ENCODE measurements at regions not wholly inside any gene's neighbourhood (a gene's known extent, or its start where the extent isn't known, plus 50 kb on each side); places are given as distances from the start of the nearest gene placed in this dataset.

DNA sequence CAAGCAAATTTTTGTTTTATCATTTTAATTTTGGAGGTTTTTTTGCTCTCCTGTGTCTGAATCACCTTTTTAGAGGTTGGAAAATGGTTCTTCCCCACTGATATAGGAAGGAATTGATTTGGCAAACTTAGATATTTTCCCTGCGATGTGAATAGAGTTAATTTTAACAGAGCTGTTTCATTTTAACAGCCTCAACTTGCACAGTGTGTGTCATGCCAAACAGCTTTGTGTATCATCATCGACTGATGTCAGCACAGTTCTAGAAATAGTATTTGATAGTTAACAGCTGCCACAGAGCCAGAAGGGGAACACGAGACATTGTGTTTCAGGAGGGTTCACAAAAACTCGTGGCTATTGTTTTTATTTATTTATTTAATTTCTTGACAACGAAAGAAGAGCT is 243.1 kb upstream of the FOXN3 start:
- DNase-seq (ENCODE audit: low read depth) = peak; percentile 31

DNA sequence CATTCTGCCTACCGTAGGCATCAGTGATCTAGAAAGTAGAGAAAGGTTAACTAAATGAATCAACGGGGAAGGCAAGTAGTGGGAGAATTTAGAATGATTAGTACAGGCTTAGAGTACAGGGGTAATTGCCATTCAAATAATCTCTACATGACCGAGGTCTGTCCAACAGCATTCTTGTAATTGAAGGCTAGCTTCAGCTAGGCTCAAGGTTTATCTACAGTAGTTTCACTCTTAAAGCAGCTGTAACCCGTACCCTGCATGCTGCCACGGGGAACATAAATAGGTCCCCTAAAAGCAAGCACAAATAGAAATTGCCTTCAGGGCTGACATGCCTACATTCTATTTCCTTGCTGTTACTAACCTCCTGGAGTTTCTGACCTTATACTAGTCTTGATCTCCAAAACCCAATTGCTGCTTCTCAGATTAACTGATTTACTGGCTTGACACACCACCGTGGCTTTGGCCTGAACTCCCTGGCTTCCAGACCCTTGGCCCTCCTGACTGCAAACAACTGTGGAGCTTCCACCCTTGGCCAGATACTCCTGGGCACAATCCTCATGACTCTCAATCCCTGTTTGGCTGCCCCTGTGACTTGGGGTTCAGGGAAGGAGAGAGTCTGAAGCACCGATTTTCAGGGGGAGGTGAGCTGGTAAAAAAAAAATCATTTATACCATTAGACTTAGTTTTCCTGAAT is 242.1 kb upstream of the FOXN3 start:
- DNase-seq (ENCODE audit: low read depth) = no peak

GRCh38 chr14:89657014-89657413 is 240.0 kb upstream of the FOXN3 start:
- no peak for DNase-seq (ENCODE audit: low read depth)

GRCh38 chr14:89654998-89655397 is 238.0 kb upstream of the FOXN3 start:
- DNase-seq (ENCODE audit: low read depth) = no peak

DNA sequence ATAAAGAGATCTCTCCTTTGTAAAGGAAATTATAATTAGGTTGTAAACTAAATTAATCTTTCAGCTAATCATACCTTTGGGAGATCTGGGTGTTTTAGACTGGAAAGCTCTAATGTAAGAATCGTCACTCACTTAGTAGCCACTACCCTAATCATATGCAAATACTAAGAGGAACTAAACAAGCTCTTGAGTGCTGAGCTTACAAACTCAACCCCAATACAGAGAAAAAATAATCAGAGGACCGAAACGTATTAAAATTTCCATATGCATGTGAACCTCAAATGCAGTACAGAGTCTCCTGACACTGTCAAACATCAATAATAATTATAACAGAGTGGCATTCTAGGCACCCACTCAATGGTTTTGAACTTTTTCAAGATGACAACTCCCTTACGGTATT is 235.3 kb upstream of the FOXN3 start:
- no peak for DNase-seq (ENCODE audit: low read depth)

DNA sequence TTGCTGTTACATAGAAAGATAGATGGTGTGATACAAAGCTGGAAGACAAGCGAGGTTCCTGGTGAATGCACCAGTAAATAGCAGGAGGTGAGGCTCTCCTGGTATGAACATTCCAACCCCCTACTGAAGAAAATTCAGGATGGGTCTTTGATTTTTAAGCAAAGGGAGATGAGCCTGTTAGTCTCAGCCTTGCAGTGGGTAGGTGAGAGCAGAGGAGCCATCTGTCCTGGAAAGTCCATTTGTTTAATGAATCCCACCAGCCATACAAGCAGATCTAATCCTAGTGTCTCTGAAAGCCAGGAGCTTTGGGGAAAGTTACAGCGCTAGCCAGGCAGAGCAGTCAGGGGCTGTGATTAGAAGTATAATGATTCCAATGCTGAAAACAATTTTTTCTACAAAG is 234.8 kb upstream of the FOXN3 start:
- no peak for DNase-seq (ENCODE audit: low read depth)

DNA sequence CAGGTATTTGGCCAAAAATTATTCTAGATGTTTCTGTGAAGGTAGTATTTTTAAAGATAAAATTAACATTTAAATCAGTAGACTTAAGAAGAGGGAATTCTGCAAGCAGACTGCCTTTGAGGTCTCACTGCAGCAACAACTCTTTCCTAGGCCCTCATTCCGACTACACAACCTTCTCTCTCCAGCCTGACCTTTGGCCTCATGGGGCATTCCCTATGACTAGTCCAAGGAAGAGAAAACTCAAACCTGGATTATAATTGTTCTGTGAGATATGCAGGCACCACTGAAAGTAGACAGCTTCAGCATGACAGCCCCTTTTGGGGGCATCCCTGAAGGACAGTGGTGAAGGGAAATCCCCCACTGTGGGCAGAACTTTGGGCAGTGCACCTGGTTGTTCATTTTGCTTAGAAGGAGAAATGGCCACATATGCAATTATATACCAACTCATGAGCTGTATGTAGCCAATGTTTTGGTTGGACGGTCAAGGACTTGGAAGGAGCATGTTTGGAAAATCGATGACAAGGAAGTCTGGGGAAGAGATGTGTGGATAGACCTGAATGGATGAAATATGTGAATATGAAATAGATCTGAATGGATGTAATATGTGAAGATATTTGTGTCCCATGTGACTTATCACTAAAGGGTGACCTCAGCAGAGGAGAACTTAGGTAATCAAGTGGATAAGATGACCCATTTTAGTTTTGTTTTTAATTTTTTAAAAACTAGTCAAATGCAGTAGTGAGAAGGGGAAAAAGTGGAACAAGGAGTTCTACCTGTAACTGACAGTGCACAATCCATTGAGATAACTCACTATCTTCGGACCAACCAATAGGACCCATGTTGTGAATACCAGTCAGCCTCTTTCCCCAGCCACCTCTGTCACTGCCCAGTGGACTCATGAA is 233.3 kb upstream of the FOXN3 start:
- DNase-seq (ENCODE audit: low read depth) = no peak

GRCh38 chr14:89649451-89650075 is 232.5 kb upstream of the FOXN3 start:
- no peak for DNase-seq (ENCODE audit: low read depth)

DNA sequence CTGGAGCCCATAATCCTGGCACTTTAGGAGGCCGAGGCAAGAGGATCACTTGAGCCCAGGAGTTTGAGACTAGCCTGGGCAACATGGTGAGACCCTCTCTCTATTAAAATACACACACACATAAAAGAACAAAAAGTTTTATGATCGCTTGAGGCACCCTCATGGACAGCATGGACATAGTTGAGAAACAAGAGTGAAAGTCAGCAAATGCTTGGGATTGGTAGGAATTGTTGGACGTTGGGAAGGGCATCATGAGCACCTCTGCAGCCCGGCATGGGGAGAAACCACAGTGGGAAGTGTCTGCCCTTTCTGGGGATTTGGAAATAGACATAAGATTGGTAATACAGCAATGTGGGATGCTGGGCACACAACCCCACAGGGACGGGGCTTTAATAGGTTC is 231.9 kb upstream of the FOXN3 start:
- DNase-seq (ENCODE audit: low read depth) = no peak

GRCh38 chr14:89648510-89648909 is 231.5 kb upstream of the FOXN3 start:
- DNase-seq (ENCODE audit: low read depth) = no peak

GRCh38 chr14:89646971-89647370 is 229.9 kb upstream of the FOXN3 start:
- no peak for DNase-seq (ENCODE audit: low read depth)

- no peak for DNase-seq (ENCODE audit: low read depth)
Observed at GRCh38 chr14:89644641-89645040, 227.6 kb upstream of the FOXN3 start.

GRCh38 chr14:89641495-89642175 is 224.6 kb upstream of the FOXN3 start:
- DNase-seq (ENCODE audit: low read depth) = no peak

GRCh38 chr14:89640141-89640540 is 223.1 kb upstream of the FOXN3 start:
- no peak for DNase-seq (ENCODE audit: low read depth)

DNA sequence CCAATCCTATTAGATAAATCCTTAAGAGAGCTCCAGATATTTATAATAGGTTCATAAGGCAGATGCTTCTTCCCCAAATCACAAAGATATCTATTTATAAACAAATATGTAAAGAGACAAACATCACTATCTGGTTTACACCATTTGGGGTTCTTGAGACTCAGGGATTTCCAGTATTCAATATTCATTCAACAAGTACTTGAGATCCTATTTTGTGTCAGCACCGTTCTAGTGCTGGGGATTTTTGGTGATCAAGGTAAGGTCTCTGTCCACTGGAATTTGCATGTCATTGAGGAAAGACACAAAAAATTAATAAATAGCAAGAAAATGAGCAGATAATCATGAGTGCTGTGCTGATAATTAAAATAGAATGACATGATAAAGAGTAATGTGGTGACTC is 222.7 kb upstream of the FOXN3 start:
- no peak for DNase-seq (ENCODE audit: low read depth)

DNA sequence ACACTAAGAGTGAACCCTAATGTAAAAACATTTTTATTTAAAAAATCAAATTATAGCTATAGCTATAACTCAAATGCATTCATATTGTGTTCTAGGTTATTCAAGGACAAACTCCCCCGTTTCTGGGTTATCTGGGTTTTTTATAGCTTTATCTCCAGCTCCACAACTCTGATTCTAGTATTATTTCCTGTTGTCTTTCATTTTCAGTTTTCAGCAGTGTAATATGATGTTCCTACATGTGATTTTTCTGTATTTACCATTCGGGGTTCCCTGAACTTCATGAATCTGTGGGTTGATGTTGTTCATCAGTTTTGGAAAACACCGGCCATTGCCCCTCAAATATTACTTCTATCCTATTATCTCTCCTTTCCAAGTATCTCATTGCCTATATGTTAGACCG is 221.9 kb upstream of the FOXN3 start:
- no peak for DNase-seq (ENCODE audit: low read depth)

DNA sequence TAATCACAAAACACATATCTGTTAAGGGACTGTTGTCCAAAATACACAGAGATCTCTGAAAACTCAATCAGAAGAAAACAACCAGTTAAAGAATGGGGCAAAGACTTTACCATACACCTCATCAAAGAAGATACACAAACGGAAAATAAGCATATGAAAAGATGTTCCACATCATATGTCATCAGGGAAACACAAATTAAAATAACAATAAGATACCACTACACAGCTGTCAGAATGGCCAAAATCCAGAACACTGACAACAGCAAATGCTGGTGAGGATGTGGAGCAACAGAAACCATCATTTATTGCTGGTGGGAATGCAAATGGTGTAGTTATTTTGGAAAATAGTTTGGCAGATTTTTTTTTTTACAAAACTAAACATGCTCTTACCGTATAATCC is 220.5 kb upstream of the FOXN3 start:
- DNase-seq (ENCODE audit: low read depth) = no peak

- peak; percentile 18 for DNase-seq (ENCODE audit: low read depth)
Observed at GRCh38 chr14:89635615-89636014, 218.6 kb upstream of the FOXN3 start.

GRCh38 chr14:89634037-89634436 is 217.0 kb upstream of the FOXN3 start:
- no peak for DNase-seq (ENCODE audit: low read depth)

DNA sequence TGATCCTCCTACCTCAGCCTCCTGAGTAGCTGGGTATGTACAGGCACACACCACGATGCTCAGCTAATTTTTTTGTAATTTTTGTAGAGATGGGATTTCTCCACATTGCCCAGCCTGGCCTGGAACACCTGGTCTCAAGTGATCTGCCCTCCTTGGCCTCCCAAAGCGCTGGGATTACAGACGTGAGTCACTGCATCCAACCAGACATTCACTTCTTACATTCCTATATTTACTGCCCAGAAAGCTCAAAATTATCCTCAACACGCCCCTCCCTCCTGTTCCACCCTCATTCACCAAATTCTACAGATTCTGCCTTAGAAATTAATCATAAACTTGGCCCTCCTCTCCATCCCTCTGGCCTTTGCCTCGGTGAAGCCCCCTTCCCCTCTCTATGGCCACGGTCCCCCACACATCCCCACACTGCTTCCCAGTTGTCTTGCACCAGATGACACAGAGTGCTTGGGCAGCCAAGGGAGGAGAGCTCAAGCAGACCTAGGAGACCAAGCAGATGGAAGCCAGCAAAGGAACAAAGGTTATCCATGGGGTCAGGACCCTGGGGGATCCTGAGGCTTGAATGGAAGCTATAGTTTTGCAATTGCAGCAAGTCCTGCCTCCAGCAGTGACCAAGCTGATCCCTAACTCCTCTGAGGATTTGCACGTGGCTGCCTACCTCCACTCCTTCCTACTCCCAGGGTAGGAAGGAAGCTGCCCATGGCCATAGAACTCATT is 213.2 kb upstream of the FOXN3 start:
- DNase-seq (ENCODE audit: low read depth) = no peak

GRCh38 chr14:89629383-89629782 is 212.3 kb upstream of the FOXN3 start:
- no peak for DNase-seq (ENCODE audit: low read depth)

DNA sequence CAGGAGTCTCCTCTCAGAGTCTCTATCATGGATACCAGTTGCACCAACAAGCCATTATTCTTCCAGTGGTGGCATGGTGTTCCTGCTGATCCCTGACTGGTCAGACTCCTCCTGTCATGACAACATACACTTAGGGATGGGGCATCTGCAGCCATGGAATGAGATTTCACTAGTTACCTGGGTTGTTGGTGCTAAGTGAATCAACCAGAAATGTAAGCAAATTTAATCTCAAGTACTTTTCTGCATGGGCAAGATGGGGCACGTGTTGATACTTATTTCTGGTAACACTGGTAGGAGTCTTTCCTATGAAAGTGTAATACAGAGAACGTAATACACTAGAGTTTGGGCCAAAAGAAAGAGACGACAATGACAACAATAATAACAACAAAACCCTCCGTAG is 211.5 kb upstream of the FOXN3 start:
- no peak for DNase-seq (ENCODE audit: low read depth)
